Gastrocnemius medialis (tissue), 4 donors: ENCODE measurements at regions not wholly inside any gene's neighbourhood (a gene's known extent, or its start where the extent isn't known, plus 50 kb on each side); places are given as distances from the start of the nearest gene placed in this dataset.

Experiments used
- CTCF ChIP-seq, 5 experiments: fragments of 450-650 bp in 3 of 5; fragments of 200-600 bp in 2 of 5; sonication (generic) in 2 of 5; IDR thresholded peaks in 4 of 5; conservative IDR thresholded peaks in 1 of 5; 1 replicate in 4 of 5; 2 replicates in 1 of 5; pipeline ENCODE4 v1.5.1; 2016 to 2019; ENCODE audit warnings: antibody characterized with exemption in 5 of 5, mild to moderate bottlenecking in 3 of 5, moderate library complexity in 3 of 5
- POLR2A ChIP-seq, 2 donors: fragments of 450-650 bp; IDR thresholded peaks; one replicate each; pipeline ENCODE4 v1.6.1; 2017; ENCODE audit warnings: antibody characterized with exemption in 2 of 2, mild to moderate bottlenecking in 2 of 2, moderate library complexity in 2 of 2

GRCh38 chr12:92292016-92292415 is 146.4 kb upstream of the BTG1 start:
- no peak for TF ChIP-seq CTCF (IDR thresholded peaks at IDR 0.05 in 4 of 5, conservative IDR thresholded peaks at IDR 0.05 in 1 of 5)
- no peak for TF ChIP-seq POLR2A (IDR thresholded peaks at IDR 0.05)
